ENCODE measurements at regions not wholly inside any gene's neighbourhood (a gene's known extent, or its start where the extent isn't known, plus 50 kb on each side); places are given as distances from the start of the nearest gene placed in this dataset.

GRCh38 chr1:198861636-198862035 lies 222.8 kb downstream of the PTPRC start:
- Histone ChIP-seq H3K4me1 (ENCODE audit: insufficient read depth, low read length, severe bottlenecking) (no peaks in the 10 kb centered on the region), H3K36me3 (ENCODE audit: insufficient read depth, low read length) (peaks cover 85% of the 10 kb centered on the region), H3K4me3 (ENCODE audit: low read depth, low read length, poor library complexity, severe bottlenecking) (no peak overlapping the region), H3K9me2 (ENCODE audit: low read depth, low read length) (no peaks in the 10 kb centered on the region), H3K9ac (ENCODE audit: low read length) (no peak overlapping the region), H4K20me1 (ENCODE audit: insufficient read depth, low read length) (no peaks in the 10 kb centered on the region; the same call in 1 of the 2 replicates), H3F3A (ENCODE audit: insufficient read depth, low read length) (0 out of 2 replicates have a peak, but pooled peaks cover 3% of the 10 kb centered on the region), H3K27ac (ENCODE audit: low read depth, low read length, poor library complexity, severe bottlenecking) (no peak overlapping the region), H3K79me2 (ENCODE audit: insufficient read depth, low read length) (peaks cover 35% of the 10 kb centered on the region), H3K27me3 (ENCODE audit: insufficient read depth, low read length) (no peaks in the 10 kb centered on the region), H3K4me2 (ENCODE audit: low read length) (no peak overlapping the region), H3K9me3 (ENCODE audit: low read length) (no peaks in the 10 kb centered on the region), H2AFZ (ENCODE audit: low read length) (no peak overlapping the region)
- no peak for TF ChIP-seq CTCF (IDR thresholded peaks at IDR 0.05; ENCODE audit: low read length)
- TF ChIP-seq EZH2 (IDR thresholded peaks at IDR 0.05; ENCODE audit: borderline replicate concordance, low read length) = no peak

- TF ChIP-seq CTCF (IDR thresholded peaks at IDR 0.05; ENCODE audit: low read length) (no peak), EZH2 (IDR thresholded peaks at IDR 0.05; ENCODE audit: borderline replicate concordance, low read length) (no peak)
- no peaks in the 10 kb centered on the region; the same call in 1 of the 2 replicates for H4K20me1 ChIP-seq (ENCODE audit: insufficient read depth, low read length)
These were observed 225.9 kb downstream of the PTPRC start for GRCh38 chr1:198864695-198865094.

DNA sequence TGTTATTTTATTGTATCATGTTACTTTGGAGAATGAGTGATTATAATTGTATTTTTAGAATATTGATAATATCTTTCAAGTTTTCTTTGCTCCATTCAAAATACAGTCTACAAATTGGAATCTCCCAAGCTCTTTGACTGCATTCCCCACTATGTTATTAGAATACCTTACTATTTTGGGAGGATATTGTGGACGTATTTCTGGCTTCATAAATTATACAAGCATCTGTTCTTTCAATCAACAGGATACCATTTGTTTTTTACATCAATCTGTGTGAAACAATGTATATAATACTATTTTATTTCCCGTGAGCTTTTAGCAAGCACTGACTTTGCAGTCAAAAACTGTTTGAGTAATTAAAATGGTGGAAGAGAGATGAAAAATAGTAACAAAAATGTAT lies 226.5 kb downstream of the PTPRC start:
- Histone ChIP-seq H3K9me3 (ENCODE audit: low read length) (no peaks in the 10 kb centered on the region), H3K4me1 (ENCODE audit: insufficient read depth, low read length, severe bottlenecking) (no peaks in the 10 kb centered on the region), H3K27ac (ENCODE audit: low read depth, low read length, poor library complexity, severe bottlenecking) (no peak overlapping the region)

More at GRCh38 chr1:198864695-198865094, 225.9 kb downstream of the PTPRC start:
- no peak overlapping the region for H3K4me3 ChIP-seq (ENCODE audit: low read depth, low read length, poor library complexity, severe bottlenecking)
- peaks cover 64% of the 10 kb centered on the region for H3K79me2 ChIP-seq (ENCODE audit: insufficient read depth, low read length)
- no peak overlapping the region for H3K4me2 ChIP-seq (ENCODE audit: low read length)
- no peaks in the 10 kb centered on the region for H3K9me2 ChIP-seq (ENCODE audit: low read depth, low read length)
- H3F3A ChIP-seq (ENCODE audit: insufficient read depth, low read length) = peaks cover 10% of the 10 kb centered on the region; the same call in 1 of the 2 replicates
- H3K27me3 ChIP-seq (ENCODE audit: insufficient read depth, low read length) = no peaks in the 10 kb centered on the region
- no peak overlapping the region for H2AFZ ChIP-seq (ENCODE audit: low read length)
- no peak overlapping the region for H3K9ac ChIP-seq (ENCODE audit: low read length)
- H3K9me3 ChIP-seq (ENCODE audit: low read length) = no peaks in the 10 kb centered on the region
- no peak overlapping the region for H3K27ac ChIP-seq (ENCODE audit: low read depth, low read length, poor library complexity, severe bottlenecking)
- no peaks in the 10 kb centered on the region for H3K4me1 ChIP-seq (ENCODE audit: insufficient read depth, low read length, severe bottlenecking)
- peaks cover 73% of the 10 kb centered on the region for H3K36me3 ChIP-seq (ENCODE audit: insufficient read depth, low read length)

More for the DNA sequence above, 226.5 kb downstream of the PTPRC start:
- Histone ChIP-seq H3K4me2 (ENCODE audit: low read length) (no peak overlapping the region), H3K79me2 (ENCODE audit: insufficient read depth, low read length) (peaks cover 64% of the 10 kb centered on the region), H4K20me1 (ENCODE audit: insufficient read depth, low read length) (no peaks in the 10 kb centered on the region), H3K9me2 (ENCODE audit: low read depth, low read length) (no peaks in the 10 kb centered on the region), H3K27me3 (ENCODE audit: insufficient read depth, low read length) (no peaks in the 10 kb centered on the region), H3K36me3 (ENCODE audit: insufficient read depth, low read length) (peaks cover 73% of the 10 kb centered on the region), H3K4me3 (ENCODE audit: low read depth, low read length, poor library complexity, severe bottlenecking) (no peak overlapping the region), H3K9ac (ENCODE audit: low read length) (no peak overlapping the region), H3F3A (ENCODE audit: insufficient read depth, low read length) (peaks cover 10% of the 10 kb centered on the region; the same call in 1 of the 2 replicates), H2AFZ (ENCODE audit: low read length) (no peak overlapping the region)
- TF ChIP-seq CTCF (IDR thresholded peaks at IDR 0.05; ENCODE audit: low read length) (no peak), EZH2 (IDR thresholded peaks at IDR 0.05; ENCODE audit: borderline replicate concordance, low read length) (no peak)

Data from OCI-LY1 (cell line).